B cell (primary cell): ENCODE measurements at regions not wholly inside any gene's neighbourhood (a gene's known extent, or its start where the extent isn't known, plus 50 kb on each side); places are given as distances from the start of the nearest gene placed in this dataset.

Experiments used
- EZH2 ChIP-seq: IDR thresholded peaks from 2 replicates; pipeline ENCODE4 v1.6.1; 2012; ENCODE audit warnings: borderline replicate concordance, low read depth, mild to moderate bottlenecking, moderate library complexity, low read length; ENCODE audit not compliant: insufficient read depth, poor library complexity, severe bottlenecking
- TF ChIP-seq, protein P1 (sequence below): fragments of 200-600 bp; IDR thresholded peaks from one replicate; pipeline ENCODE4 v1.8.0; 2022; ENCODE audit warnings: antibody characterized with exemption, mild to moderate bottlenecking

- TF ChIP-seq, protein P1, sequence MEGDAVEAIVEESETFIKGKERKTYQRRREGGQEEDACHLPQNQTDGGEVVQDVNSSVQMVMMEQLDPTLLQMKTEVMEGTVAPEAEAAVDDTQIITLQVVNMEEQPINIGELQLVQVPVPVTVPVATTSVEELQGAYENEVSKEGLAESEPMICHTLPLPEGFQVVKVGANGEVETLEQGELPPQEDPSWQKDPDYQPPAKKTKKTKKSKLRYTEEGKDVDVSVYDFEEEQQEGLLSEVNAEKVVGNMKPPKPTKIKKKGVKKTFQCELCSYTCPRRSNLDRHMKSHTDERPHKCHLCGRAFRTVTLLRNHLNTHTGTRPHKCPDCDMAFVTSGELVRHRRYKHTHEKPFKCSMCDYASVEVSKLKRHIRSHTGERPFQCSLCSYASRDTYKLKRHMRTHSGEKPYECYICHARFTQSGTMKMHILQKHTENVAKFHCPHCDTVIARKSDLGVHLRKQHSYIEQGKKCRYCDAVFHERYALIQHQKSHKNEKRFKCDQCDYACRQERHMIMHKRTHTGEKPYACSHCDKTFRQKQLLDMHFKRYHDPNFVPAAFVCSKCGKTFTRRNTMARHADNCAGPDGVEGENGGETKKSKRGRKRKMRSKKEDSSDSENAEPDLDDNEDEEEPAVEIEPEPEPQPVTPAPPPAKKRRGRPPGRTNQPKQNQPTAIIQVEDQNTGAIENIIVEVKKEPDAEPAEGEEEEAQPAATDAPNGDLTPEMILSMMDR: no peak
- TF ChIP-seq EZH2: no peak
Measured at GRCh38 chr9:1794547-1795270, 220.4 kb upstream of the SMARCA2 start.
